B cell (primary cell): ENCODE measurements at regions not wholly inside any gene's neighbourhood (a gene's known extent, or its start where the extent isn't known, plus 50 kb on each side); places are given as distances from the start of the nearest gene placed in this dataset.
"Not testable (repeated sequence)": the region's sequence is repeated elsewhere in the genome, so short reads cannot be mapped to it uniquely, and the experiment has no call there.

ENCODE experiments used
- ATAC-seq: fragments of 200-7000 bp; cut with Tn5 transposase; one replicate; pipeline ENCODE4 v1.10.0; 2021; ENCODE audit warnings: low read depth, mild to moderate bottlenecking, moderate number of reproducible peaks, moderate library complexity
- CTCF ChIA-PET: fragments of 350-600 bp; sonication (Branson Sonifier 250); formaldehyde crosslinking; loops from one replicate; lab custom pipeline; 2021; ENCODE audit warnings: antibody characterized with exemption, inconsistent platforms; lab: Charles Lee
- POLR2A ChIA-PET: fragments of 350-600 bp; sonication (Branson Sonifier 250); formaldehyde crosslinking; loops from one replicate; lab custom pipeline; 2021; ENCODE audit warnings: antibody characterized with exemption; lab: Charles Lee
- DNase-seq: peaks from one replicate; pipeline ENCODE4 v3.0.0; 2013
- H2AFZ ChIP-seq: 2 replicates; pipeline ENCODE4 v1.6.1; 2012; ENCODE audit warnings: mild to moderate bottlenecking, low read depth, low read length; ENCODE audit not compliant: insufficient read depth, poor library complexity, severe bottlenecking
- H3K27ac ChIP-seq, 2 donors: 1 replicate in 1 of 2; 2 replicates in 1 of 2; pipeline ENCODE4 v1.5.1; 2012 to 2013; ENCODE audit warnings: low read length in 2 of 2, mild to moderate bottlenecking in 2 of 2, moderate library complexity in 1 of 2
- H3K27me3 ChIP-seq, 4 experiments: fragments of 200-600 bp in 1 of 4; sonication (generic) in 1 of 4; replicated peaks in 1 of 4; 1 replicate in 2 of 4; 2 replicates in 2 of 4; pipeline versions ENCODE4 v1.6.1 to v1.7.0; 2013 to 2016; ENCODE audit warnings: low read length in 3 of 4, mild to moderate bottlenecking in 2 of 4, mixed read lengths in 1 of 4, moderate library complexity in 1 of 4; ENCODE audit not compliant: insufficient read depth in 4 of 4, control insufficient read depth in 3 of 4; ENCODE audit errors: control extremely low read depth in 1 of 4
- H3K36me3 ChIP-seq, 2 experiments: replicated peaks in 1 of 2; 1 replicate in 1 of 2; 2 replicates in 1 of 2; pipeline versions ENCODE4 v1.6.1 to v1.7.1; 2013; ENCODE audit warnings: low read length in 1 of 2; ENCODE audit not compliant: insufficient read depth in 2 of 2, control insufficient read depth in 1 of 2; ENCODE audit errors: control extremely low read depth in 1 of 2, extremely low read depth in 1 of 2
- H3K4me1 ChIP-seq, 2 donors: fragments of 200-600 bp in 1 of 2; sonication (generic) in 1 of 2; 1 replicate in 1 of 2; 2 replicates in 1 of 2; pipeline versions ENCODE4 v1.5.1 to v1.6.1; 2013 to 2017; ENCODE audit warnings: low read length in 2 of 2; ENCODE audit not compliant: control insufficient read depth in 2 of 2, insufficient read depth in 2 of 2
- H3K4me2 ChIP-seq: replicated peaks from 2 replicates; pipeline ENCODE3; 2012; ENCODE audit warnings: mild to moderate bottlenecking, low read depth, low read length; ENCODE audit not compliant: poor library complexity, severe bottlenecking
- H3K4me3 ChIP-seq, 5 experiments: fragments of 200-600 bp in 1 of 5; sonication (generic) in 1 of 5; 1 replicate in 3 of 5; 2 replicates in 2 of 5; pipeline versions ENCODE4 v1.5.1 to v1.7.0; 2011 to 2016; ENCODE audit warnings: low read length in 4 of 5, mild to moderate bottlenecking in 4 of 5, low read depth in 2 of 5, control low read depth in 1 of 5, moderate library complexity in 1 of 5; ENCODE audit not compliant: insufficient read depth in 1 of 5; ENCODE audit errors: control extremely low read depth in 1 of 5, extremely low read depth in 1 of 5
- H3K79me2 ChIP-seq: fragments of 200-600 bp; sonication (generic); one replicate; pipeline ENCODE4 v1.6.0; 2016; ENCODE audit warnings: low read length; ENCODE audit not compliant: control insufficient read depth, insufficient read depth
- H3K9ac ChIP-seq: fragments of 200-600 bp; sonication (generic); 2 replicates; pipeline ENCODE4 v1.6.1; 2017; ENCODE audit warnings: mild to moderate bottlenecking, low read length, moderate library complexity
- H3K9me3 ChIP-seq, 3 donors: one replicate each; pipeline versions ENCODE4 v1.6.1 to v1.7.1; 2013; ENCODE audit warnings: low read length in 2 of 3; ENCODE audit not compliant: control insufficient read depth in 2 of 3, insufficient read depth in 1 of 3; ENCODE audit errors: control extremely low read depth in 1 of 3
- H4K20me1 ChIP-seq: 2 replicates; pipeline ENCODE4 v1.6.0; 2012; ENCODE audit warnings: mild to moderate bottlenecking, low read length; ENCODE audit not compliant: insufficient read depth, control insufficient read depth, poor library complexity, severe bottlenecking
- H3K27ac Mint-ChIP-seq: one replicate; pipeline ENCODE4 v1.8.0; 2021; ENCODE audit warnings: mixed read lengths
- H3K27me3 Mint-ChIP-seq: one replicate; pipeline ENCODE4 v1.8.0; 2021; ENCODE audit warnings: mixed read lengths
- H3K4me1 Mint-ChIP-seq: one replicate; pipeline ENCODE4 v1.8.0; 2021; ENCODE audit warnings: mixed read lengths
- H3K4me3 Mint-ChIP-seq: one replicate; pipeline ENCODE4 v1.8.0; 2021; ENCODE audit warnings: mixed read lengths
- H3K9me3 Mint-ChIP-seq: one replicate; pipeline ENCODE4 v1.8.0; 2022; ENCODE audit warnings: mixed read lengths; ENCODE audit not compliant: insufficient read depth
- EZH2 ChIP-seq: IDR thresholded peaks from 2 replicates; pipeline ENCODE4 v1.6.1; 2012; ENCODE audit warnings: borderline replicate concordance, low read depth, mild to moderate bottlenecking, moderate library complexity, low read length; ENCODE audit not compliant: insufficient read depth, poor library complexity, severe bottlenecking
- WGBS: methylation state at CpG from one replicate; pipeline ENCODE4 v1.1.5; 2013; ENCODE audit warnings: missing lambda C conversion rate; ENCODE audit not compliant: insufficient coverage; 5-methylcytosine and 5-hydroxymethylcytosine counted together
- intact Hi-C: fragments of 100-400 bp; cut with micrococcal nuclease; formaldehyde crosslinking; loops from one replicate; pipeline ENCODE4 v1.10.0; 2022
- TF ChIP-seq, protein P1 (sequence below): fragments of 200-600 bp; IDR thresholded peaks from one replicate; pipeline ENCODE4 v1.8.0; 2022; ENCODE audit warnings: antibody characterized with exemption, mild to moderate bottlenecking

DNA sequence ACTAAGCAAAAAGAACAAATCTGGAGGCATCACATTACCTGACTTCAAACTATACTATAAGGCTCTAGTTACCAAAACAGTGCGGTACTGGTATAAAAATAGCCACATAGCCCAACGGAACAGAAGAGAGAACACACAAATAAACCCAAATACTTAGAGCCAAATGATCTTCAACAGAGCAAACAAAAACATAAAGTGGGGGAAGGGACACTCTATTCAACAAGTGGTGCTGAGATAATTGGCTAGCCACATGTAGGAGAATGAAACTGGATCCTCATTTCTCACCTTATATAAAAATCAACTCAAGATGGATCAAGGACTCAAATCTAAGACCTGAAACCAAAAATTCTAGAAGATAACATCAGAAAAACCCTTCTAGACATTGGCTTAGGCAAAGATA is 89.9 kb upstream of the ZNF608 start:
- POLR2A ChIA-PET: not testable (repeated sequence)
- WGBS: no CpG with 5 or more reads among the region's 2 CpGs
- intact Hi-C loops: loop anchor here (10.0 kb wide), 1 partner anchor 312 kb away; no protein-coding TSS in a partner anchor

DNA sequence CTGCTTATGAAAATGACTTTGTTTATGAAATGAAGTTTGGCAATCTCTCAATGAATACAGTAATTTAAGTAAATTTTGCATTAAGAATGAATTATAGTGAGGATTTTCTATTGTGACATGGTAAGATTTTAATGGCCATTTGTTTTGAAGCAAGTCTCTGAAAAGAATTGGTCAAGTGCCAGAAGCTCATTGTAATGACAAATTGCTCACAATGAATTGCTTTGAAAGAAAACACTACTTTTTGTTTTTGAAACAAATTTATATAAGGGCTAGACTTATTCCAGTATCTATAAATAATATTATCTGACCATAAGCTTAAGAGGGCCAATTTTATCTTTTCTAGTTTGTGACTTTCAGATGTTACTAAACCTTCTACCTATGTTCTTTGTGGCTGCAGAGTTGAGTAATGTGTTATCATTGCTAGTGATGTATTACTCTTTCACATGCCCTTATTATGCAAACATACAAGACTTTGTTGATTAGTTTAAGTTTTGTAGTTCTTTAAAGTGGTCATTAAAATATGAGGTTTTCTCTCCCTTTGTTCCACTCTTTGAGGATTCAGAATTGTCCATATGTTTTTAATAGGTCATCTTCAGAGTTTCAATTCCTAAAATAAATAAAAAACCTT is 93.0 kb upstream of the ZNF608 start:
- no peak for TF ChIP-seq EZH2
- TF ChIP-seq, protein P1, sequence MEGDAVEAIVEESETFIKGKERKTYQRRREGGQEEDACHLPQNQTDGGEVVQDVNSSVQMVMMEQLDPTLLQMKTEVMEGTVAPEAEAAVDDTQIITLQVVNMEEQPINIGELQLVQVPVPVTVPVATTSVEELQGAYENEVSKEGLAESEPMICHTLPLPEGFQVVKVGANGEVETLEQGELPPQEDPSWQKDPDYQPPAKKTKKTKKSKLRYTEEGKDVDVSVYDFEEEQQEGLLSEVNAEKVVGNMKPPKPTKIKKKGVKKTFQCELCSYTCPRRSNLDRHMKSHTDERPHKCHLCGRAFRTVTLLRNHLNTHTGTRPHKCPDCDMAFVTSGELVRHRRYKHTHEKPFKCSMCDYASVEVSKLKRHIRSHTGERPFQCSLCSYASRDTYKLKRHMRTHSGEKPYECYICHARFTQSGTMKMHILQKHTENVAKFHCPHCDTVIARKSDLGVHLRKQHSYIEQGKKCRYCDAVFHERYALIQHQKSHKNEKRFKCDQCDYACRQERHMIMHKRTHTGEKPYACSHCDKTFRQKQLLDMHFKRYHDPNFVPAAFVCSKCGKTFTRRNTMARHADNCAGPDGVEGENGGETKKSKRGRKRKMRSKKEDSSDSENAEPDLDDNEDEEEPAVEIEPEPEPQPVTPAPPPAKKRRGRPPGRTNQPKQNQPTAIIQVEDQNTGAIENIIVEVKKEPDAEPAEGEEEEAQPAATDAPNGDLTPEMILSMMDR: no peak
- CTCF ChIA-PET: no interaction called here
- Histone ChIP-seq H2AFZ (no peak overlapping the region), H4K20me1 (no peaks in the 10 kb centered on the region), H3K27me3 (no peaks in the 10 kb centered on the region), H3K4me1 (no peaks in the 10 kb centered on the region), H3K79me2 (no peaks in the 10 kb centered on the region), H3K4me2 (no peak overlapping the region), H3K9me3 (no peaks in the 10 kb centered on the region), H3K36me3 (no peaks in the 10 kb centered on the region), H3K27ac (no peak overlapping the region), H3K4me3 (no peak overlapping the region), H3K9ac (no peak overlapping the region)
- Mint-ChIP-seq H3K9me3 (peaks cover 2% of the 10 kb centered on the region), H3K27ac (no peak overlapping the region), H3K4me3 (no peak overlapping the region), H3K4me1 (no peaks in the 10 kb centered on the region), H3K27me3 (no peaks in the 10 kb centered on the region)
- no peak for ATAC-seq
- POLR2A ChIA-PET: no interaction called here
- intact Hi-C loops: loop anchor here (10.0 kb wide), 1 partner anchor 315 kb away; no protein-coding TSS in a partner anchor
- no peak for DNase-seq

More for the DNA sequence above, 89.9 kb upstream of the ZNF608 start:
- H3K9me3 ChIP-seq, ATAC-seq, H3K27ac ChIP-seq, H3K4me3 ChIP-seq, H3K4me2 ChIP-seq, H3K27me3 Mint-ChIP-seq, CTCF ChIA-PET, H3K9me3 Mint-ChIP-seq, H3K4me3 Mint-ChIP-seq, H4K20me1 ChIP-seq, H3K79me2 ChIP-seq, H2AFZ ChIP-seq, DNase-seq, H3K9ac ChIP-seq, H3K36me3 ChIP-seq, H3K27me3 ChIP-seq, H3K27ac Mint-ChIP-seq: not testable (repeated sequence)
- H3K4me1 ChIP-seq: peaks cover 7 to 17% of the 10 kb centered on the region in 2 donors
- H3K4me1 Mint-ChIP-seq: peaks cover 13% of the 10 kb centered on the region
